T-helper 1 cell (primary cell): ENCODE measurements at regions not wholly inside any gene's neighbourhood (a gene's known extent, or its start where the extent isn't known, plus 50 kb on each side); places are given as distances from the start of the nearest gene placed in this dataset.
"Not testable (repeated sequence)": the region's sequence is repeated elsewhere in the genome, so short reads cannot be mapped to it uniquely, and the experiment has no call there.

Experiments used
- DNase-seq, 5 donors: peaks; one replicate each; pipeline ENCODE4 v3.0.0-alpha.2; 2012 to 2020

- no peak for DNase-seq
Observed at GRCh38 chr4:148634476-148634875, 192.3 kb upstream of the NR3C2 start.

GRCh38 chr4:148633720-148634119 is 191.5 kb upstream of the NR3C2 start:
- DNase-seq: no peak

GRCh38 chr4:148632476-148632875 is 190.3 kb upstream of the NR3C2 start:
- no peak for DNase-seq

- no peak for DNase-seq
Observed at GRCh38 chr4:148630051-148630450, 187.8 kb upstream of the NR3C2 start.

- no peak for DNase-seq
Observed at GRCh38 chr4:148618856-148619255, 176.6 kb upstream of the NR3C2 start.

- no peak for DNase-seq
Observed at GRCh38 chr4:148608968-148609367, 166.8 kb upstream of the NR3C2 start.

GRCh38 chr4:148598418-148599207 is 156.4 kb upstream of the NR3C2 start:
- DNase-seq: not testable (repeated sequence)

GRCh38 chr4:148589182-148589581 is 147.0 kb upstream of the NR3C2 start:
- no peak for DNase-seq

- DNase-seq: no peak
Observed at GRCh38 chr4:148575577-148575976, 133.4 kb upstream of the NR3C2 start.

- no peak for DNase-seq
Observed at GRCh38 chr4:148574911-148575310, 132.7 kb upstream of the NR3C2 start.

- no peak for DNase-seq
Observed at GRCh38 chr4:148574502-148574901, 132.3 kb upstream of the NR3C2 start.

- DNase-seq: no peak
Observed at GRCh38 chr4:148574066-148574465, 131.9 kb upstream of the NR3C2 start.

- DNase-seq: no peak
Observed at GRCh38 chr4:148573296-148573695, 131.1 kb upstream of the NR3C2 start.

- DNase-seq: no peak
Observed at GRCh38 chr4:148565801-148566200, 123.6 kb upstream of the NR3C2 start.

- DNase-seq: no peak
Observed at GRCh38 chr4:148563684-148564083, 121.5 kb upstream of the NR3C2 start.

GRCh38 chr4:148561467-148561866 is 119.3 kb upstream of the NR3C2 start:
- DNase-seq: no peak

GRCh38 chr4:148557793-148558192 is 115.6 kb upstream of the NR3C2 start:
- no peak for DNase-seq

- no peak for DNase-seq
Observed at GRCh38 chr4:148550788-148551187, 108.6 kb upstream of the NR3C2 start.

GRCh38 chr4:148542922-148543623 is 100.9 kb upstream of the NR3C2 start:
- DNase-seq: no peak

- no peak for DNase-seq
Observed at GRCh38 chr4:148540622-148541326, 98.6 kb upstream of the NR3C2 start.

GRCh38 chr4:148539387-148539786 is 97.2 kb upstream of the NR3C2 start:
- DNase-seq: no peak

GRCh38 chr4:148533851-148534250 is 91.6 kb upstream of the NR3C2 start:
- not testable (repeated sequence) for DNase-seq

- DNase-seq: no peak
Observed at GRCh38 chr4:148530114-148530513, 87.9 kb upstream of the NR3C2 start.

GRCh38 chr4:148527571-148527970 is 85.4 kb upstream of the NR3C2 start:
- no peak for DNase-seq
